SW480 (cell line): ENCODE measurements at regions not wholly inside any gene's neighbourhood (a gene's known extent, or its start where the extent isn't known, plus 50 kb on each side); places are given as distances from the start of the nearest gene placed in this dataset.
"Not testable (repeated sequence)": the region's sequence is repeated elsewhere in the genome, so short reads cannot be mapped to it uniquely, and the experiment has no call there.

ENCODE experiments used
- DNase-seq: peaks from one replicate; pipeline ENCODE4 v3.0.0-alpha.2; 2016; ENCODE audit warnings: low spot score

DNA sequence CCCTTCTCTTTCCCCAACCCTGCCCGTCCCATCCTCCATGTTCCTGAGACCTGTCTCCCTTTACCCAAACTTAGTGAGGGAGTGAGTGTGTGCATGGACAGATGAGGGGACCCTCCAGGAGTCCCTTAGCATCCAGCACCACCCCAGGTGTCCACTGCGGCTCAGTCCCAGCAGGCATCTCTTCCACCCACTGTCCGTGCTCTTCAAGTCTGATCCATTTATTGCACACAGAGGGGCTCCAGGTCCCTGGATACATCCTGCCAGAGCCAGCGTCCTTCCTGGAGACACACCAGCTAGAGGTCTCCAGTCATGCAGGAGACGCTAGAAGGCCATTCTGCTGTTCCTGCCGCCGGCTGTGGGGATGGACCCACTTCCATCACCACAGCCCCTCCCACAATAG, 239.2 kb downstream of the ADGRD1 start:
- no peak for DNase-seq

DNA sequence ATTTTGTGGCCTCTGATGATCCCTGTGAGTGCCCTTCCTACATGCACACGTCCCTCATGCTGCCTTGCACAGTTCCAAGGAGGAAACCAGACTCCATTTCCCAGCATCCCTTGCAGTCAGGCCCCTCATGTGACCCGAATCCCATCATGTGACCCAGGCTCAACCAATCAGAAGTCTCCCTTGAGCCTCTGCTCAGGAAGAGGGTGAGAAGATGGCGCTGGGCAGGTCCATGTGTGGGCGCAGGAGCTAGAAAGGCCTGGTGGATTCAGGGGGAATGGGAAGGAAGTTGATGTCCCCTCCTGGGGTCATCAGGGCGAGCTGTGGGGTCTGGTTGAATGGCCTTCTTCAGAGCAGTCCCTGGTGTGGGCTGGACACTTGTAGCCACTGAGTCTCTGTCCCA, 240.5 kb downstream of the ADGRD1 start:
- peak; percentile 6 for DNase-seq

DNA sequence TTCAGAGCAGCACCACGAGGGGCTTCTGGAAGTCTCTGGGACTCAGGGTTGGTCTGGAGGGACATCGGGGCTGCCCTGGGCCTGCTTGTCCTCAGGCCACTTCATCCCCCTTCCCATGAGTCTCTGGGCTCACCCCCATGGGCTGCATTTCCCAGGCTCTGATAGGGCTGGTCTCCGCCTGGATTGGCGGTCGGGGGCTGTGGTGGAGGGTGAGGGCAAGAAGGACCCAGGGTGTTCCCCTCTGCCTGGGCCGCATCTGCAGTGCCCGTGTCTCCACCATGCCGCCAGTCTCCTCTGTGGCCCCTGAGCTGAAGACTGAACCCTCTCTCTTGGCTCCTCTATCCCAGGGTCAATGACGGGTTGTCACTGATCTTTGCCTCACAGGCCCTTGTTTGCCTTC, 242.1 kb downstream of the ADGRD1 start:
- no peak for DNase-seq

DNA sequence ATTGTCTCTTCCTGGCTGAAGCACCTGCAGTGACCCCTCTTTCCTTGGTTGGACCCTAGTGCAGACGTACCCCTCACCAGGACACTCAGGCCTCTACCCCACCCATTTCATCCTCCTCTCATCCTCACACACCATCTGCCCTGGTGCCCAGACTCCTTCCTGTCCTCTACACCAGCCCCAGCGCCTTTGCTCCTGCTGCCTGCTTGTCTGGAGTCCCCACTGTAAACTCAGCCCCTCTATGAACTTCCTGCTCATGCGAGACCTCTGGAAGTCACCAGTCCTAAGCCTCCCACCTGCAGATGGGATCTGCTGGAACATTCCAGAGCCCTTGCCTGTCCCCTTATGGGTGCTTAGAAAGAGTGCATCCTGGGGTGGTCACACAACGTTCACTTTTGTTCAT, 242.5 kb downstream of the ADGRD1 start:
- DNase-seq: no peak

DNA sequence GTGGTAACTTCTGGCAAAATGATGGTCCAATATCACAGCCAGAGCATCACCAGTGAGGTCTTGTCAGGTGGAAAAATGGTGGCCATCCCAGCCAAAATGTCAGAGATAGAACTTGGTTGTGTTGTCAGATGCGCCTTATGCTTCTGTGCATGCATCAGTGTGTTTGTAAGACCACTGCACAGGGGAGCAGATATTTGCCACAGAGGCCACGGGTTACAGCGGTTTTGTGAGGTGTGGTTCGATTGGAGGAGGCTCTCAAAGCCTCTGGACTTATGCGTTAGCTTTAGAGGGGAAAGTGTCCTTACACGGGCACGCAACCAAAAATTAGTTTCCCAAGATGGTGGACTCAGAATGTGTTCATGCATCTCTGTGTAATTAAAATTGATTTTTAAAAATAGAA, 243.8 kb downstream of the ADGRD1 start:
- DNase-seq: no peak

DNA sequence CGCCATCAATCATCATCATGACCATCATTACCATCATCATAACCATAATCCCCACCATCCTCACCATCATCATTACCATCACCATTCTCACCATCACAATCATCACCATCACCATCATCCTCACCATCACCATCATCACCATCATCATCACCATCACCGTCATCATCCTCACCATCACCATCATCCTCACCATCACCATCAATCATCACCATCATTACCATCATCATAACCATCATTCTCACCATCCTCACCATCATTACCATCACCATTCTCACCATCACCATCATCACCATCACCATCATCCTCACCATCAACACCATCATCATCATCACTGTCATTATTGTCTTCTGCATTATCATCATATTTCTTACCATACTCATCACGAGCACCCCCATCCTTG, 245.5 kb downstream of the ADGRD1 start:
- DNase-seq: no peak

DNA sequence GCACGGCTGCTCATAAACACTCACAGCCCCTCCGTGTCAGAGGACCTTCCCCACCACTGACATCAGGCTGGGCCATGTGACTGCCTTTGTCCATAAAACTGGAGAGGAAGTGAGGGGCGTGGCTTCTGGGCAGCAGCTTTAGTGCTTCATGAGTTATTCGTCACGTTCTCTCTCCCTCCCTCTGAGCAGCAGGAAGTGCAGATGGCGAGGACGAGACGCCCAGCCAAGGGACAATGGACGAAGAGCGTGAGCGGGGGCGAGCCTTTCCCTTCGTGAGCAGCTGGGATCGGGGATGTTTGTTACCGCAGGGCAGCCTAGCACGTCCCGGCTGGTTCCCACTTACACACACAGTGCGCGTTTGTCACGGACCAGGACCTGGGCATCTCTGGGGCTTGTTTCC, 248.2 kb downstream of the ADGRD1 start:
- DNase-seq: not testable (repeated sequence)

DNA sequence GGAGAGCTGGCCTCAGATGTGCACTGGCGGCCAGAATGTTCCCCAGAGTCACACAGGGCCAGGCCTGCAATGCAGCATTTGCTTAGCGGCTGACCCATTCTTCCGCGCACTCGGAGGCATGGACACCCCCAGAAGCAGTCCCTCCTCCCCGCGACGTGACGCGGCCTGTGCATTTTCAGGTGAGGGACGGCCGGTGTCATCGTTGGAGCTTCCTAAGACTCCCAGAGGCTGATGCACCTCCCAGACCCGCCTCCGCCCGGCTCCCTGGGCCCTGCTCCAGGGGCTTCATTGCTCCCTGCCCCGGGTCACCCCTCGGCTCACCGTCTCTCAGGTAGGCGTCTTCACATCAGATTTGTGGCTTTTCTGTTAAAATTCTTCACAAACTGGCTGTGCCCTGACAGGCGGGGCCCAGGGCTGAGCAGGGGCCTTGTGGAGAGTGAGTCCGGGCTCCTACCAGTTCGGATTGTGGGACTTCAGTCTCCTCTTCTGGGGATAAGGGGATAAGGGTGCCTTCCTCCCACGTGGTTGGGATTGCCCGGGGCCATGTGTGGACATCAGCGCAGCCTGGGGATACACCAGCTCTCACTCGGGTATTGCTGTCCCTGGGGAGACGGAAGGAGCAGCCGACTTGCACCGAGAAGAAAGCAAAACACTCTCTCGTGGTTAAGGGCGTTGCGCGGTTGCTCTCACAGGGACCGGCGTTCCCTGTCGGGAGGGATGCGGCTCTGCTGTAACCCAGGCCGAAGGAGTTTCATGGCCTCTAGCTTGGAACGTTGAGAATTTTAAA, 249.1 kb downstream of the ADGRD1 start:
- DNase-seq: no peak

DNA sequence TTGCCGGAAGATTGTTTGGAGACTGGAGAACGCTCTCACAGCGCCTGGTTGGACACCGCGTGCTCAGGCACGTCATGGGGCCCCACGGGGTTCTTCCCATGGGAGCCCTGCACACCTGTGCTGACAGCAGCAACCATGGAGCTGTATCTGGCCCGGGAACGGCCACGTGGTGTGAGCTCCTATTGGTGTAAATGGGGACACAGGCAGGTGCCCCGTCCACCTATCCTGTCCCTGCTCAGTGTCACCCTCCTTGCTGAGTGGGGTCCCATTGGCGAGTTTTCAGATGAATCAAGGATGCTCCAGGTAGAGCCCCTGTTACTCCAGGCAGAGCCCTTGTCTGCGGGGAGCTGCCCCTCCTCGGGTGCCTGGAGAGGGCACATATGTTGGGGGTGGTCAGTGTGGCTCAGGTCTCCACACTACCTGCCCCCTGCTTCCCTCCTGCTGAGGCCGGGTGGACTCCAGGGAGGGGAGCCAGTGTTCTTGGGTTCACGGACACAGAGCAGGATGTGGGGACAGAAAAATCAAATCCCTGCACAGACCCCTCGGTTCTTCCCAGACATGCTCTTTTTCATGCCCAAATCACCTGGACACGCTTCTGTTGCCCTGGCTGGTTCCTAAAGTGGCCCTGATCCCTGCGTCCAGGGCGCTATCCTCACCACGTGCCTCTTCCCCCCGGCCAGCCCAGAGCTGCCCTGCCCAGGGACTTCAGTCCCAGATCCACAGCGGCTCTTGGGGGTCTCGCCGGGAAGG, 250.1 kb downstream of the ADGRD1 start:
- DNase-seq: no peak

DNA sequence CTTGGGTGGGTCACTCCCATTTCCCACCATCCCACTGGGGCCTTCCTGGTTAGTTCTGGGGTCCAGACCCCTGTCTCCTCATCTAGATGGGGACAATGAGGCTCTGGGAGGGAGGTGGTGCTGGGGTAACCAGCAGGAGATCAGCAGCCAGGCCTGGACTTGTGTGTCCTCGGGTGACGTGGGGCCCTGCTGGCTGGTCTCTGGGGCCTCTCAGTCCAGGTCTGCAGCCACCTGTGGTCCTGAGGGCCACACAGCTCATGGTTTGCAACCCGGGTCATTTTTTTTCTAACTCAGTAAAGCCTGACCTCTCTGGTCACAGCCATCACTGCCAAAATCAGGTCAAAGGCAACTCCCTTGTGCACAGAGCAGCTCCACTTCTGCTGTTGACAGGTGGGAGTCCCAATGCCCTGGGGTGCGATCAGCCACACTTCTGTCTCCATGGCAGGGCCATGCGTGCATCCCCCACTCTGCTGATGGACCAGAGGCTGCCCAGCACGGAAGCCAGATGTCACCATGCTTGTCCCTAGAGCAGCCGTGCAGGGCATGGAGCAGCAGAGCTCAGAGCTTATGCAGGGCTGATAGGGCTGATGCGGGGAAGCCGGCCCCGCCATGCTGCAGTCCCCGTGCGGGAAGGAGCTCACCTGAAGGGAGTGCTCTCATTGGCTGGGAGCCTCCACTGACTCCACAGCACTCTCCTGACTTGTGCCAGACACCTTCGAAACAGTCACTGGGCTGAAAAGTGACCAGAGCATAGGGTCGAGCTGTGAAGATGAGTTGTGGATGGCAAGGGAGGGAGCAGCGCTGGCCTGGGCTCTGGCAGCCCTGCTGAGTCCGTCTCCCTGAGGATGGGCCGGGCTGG, 250.9 kb downstream of the ADGRD1 start:
- no peak for DNase-seq

DNA sequence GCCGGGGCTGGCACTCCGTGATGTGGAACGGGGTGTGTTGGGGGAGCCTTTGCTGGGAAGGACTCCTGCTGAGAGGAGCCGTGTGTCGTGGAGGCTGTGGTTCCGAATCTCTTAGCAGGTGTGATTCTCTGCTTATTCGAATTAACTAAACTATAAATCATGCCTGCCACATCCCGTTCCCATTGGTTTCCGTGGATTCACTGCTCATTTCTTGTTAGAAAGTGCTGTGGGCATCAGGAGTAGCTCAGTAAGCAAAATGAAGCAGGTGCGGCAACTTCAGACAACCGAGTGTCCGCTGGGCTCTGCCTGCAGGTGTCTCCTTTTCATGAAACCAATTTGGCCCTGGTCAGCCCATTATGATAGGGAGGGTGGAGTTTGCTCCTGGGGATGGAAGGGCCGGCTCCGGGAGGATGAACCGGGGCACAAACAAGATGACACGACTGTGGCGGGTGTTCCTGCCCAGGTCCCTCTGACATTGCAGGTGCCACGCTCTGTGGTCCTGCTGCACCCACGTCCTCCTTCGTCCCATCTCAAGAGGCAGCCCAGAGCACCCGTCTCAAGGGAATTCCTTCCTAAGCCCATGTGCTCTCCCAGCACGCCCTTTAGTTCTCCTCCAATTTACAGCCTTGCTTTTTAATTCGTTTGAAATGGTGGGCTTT, 251.7 kb downstream of the ADGRD1 start:
- not testable (repeated sequence) for DNase-seq

DNA sequence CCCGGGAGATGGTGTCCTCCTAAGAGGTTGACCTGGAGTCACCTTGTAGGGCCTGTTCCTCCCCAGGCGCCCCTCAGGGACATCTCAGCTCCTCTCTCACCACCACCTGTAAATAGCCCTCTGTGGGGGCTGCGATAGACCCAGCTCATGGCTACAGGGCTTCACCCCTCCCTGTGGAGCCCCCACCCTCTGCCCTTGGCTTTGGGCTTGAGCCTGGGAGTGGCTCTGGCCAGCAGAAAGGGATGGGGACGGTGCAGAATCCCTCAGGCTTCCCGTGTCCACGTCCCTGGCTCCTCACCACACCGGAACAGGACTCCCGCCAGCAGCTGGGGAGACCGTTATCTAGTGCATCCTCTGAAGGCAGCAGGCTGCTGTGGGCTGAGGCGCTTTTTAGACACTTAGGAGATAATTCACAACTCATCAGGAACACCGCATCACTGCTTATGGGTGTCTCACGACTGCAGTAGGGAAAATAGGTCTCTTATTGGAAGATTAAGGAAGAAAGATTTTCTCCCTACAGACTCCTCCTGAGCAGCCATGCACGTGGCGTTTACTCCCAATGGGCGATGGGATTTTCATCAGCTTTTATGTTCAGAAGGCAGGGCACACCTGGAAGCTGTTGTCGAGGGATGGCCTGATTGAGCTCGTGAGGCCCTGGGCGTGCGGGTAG, 253.1 kb downstream of the ADGRD1 start:
- DNase-seq: not testable (repeated sequence)

DNA sequence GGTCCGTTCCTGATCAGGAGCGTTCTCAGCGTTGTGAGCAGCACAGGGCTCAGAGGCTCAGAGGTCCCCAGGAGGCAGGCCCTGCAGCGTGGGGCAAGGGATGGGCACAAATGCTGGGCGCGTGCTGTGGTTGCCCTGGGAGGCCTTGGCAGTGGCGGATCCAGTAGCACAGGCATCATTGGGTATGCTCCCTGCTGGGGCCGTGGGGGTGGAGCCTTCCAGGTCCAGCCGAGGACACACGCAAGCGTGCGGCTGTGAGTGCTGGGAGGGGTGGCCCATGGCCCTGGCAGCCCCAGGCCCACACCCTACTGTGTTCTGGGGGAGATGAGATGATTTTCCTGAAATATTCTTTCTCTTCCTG, 253.6 kb downstream of the ADGRD1 start:
- DNase-seq: not testable (repeated sequence)

DNA sequence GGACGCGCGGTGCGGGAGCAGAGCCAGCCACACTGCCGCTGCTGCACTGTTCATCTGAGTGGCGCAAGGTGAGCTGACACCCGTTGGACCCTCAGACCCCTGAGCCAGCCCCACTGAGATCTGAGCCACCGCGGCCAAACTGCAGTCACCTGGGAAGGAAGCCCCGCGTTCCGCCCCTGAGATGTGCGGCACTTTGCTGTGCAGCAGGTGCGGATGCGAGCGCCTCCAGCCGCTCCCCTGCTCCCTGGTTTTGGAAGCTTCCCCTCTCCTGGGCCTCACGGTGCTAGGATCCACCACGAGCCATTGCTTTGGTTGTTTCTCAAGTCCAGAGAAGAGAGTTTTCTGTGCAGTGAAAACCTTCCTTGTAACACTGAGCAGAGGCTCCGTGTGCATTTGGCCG, 254.1 kb downstream of the ADGRD1 start:
- DNase-seq: not testable (repeated sequence)

DNA sequence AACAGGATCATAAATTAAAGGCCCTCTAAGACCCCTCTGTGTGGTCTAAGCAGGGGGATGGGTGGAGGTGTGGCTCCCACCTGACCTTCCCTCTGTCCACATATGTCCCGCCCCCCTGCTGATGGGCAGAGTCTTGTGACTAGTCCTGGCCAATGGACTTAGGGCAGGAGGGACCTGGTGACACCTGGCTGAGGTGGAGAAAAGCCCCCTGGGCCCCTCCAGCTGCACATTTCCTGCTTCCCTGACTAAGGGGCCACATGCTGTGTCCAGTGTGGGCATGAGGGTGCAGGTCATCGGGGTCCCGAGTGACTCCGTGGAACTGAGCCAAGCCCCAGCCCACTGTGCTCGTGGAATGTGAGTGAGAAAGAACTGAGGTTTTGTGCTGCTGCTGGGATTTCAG, 254.7 kb downstream of the ADGRD1 start:
- no peak for DNase-seq

DNA sequence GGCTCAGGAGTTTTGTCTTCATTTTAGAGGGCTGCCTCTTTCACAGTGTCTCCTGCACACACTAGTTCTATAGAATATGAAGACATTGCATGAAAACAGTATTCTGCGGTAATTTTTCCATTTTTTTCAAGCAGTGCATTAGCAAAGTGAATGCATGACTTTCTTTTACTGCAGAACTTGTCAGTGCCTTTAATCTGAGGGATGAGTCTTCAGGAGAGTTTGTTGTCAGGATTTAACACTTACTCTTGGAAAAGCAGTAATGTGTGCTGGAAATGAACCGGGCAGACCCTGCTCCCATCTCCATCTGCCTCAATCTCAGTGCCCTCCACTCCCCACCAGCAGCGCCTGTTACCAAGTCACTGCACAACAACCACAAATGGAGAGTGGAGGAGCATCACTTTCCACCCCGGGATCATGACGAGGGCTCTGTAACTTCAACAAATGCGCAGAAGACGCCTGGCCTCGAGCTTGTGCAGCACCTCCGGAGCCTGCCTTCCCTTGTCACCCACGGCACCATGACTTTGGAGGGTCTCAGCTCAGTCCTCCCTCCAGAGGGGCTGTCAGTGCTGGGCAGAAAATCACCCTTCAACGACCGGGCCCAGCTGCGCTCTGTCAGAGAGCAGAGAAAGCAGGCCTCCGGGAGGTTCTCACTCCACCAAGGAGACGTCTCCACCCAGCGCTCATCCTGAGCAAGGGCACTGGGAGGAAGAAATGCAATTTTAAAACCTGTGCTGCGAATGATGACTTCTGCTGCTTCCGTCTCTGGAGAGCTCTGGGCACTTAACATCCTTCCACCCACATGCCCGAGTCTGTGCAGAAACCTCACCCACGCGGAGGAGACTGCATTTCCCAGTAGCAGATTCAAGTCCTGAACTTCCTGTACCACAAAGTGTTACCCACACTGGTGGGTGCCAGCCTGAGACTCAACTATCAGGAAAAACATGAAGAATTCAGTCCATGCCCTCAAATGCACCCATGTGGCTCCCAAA, 255.7 kb downstream of the ADGRD1 start:
- no peak for DNase-seq

DNA sequence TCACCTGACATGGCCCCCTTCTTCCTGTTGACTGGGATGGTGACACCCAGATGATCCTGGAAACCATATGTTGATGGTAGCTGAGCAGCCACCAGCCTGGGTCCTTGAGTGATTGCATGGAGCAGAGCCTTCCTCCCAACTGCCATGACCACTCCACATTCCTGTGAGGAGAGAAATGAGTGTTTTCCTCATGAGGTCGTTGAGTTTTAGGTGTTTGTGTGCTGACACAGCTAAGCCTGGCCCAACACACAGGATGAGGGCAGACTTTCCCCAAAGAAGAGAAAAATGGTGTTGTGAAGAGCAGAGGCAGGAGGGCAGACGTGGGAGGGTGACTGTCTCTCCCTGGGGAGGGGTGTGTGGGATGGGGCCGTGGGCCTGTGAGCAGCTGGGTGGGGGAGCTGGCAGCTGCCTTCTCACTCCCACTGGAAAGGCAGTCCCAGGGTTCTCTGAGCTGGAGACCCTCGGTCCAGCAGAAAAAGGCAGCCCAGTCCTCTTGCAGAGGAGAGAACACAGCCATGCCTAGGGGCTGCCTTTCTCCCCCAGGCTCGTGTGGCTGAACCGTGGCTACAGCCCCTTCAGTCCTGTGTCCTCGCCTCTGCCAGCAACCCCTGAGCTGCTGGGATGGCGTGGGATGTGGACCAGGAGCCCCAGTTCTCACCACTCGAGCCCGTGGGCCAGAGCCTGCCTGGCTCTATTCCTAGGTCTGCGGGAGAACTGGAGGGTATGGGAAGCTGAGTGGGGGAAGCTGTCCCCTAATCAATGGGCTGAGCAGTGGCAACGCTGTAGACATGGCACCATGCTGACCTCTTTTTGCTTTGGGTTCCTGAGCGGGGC, 257.0 kb downstream of the ADGRD1 start:
- no peak for DNase-seq

DNA sequence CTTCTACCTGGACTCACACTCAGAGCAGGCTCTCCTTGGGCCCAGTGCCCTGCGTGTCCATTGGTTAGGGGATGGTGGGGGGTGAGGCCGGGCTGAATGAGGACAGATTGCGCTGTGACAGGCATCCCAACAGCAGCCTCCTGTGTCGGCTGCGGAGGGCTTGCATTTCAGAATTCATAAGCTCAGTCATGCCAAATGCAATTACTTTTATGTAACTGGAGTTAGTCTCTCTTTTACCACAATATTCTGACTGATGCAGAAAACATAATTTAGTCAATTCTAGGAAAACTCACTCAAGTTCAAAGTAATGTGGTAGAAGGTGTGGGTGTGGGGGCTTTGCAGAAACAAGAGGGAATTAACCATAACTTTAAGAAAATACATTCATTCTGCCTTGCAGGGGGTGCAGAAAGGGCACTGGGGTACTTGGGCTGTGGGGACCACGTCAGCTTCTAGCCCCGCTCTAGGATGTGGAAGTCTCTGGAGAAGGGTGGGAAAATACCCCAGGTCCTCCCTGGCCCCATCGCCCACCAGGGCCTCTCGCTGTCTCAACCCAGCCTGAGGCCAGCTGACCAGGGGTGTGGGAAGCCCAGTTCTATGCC, 257.7 kb downstream of the ADGRD1 start:
- no peak for DNase-seq

DNA sequence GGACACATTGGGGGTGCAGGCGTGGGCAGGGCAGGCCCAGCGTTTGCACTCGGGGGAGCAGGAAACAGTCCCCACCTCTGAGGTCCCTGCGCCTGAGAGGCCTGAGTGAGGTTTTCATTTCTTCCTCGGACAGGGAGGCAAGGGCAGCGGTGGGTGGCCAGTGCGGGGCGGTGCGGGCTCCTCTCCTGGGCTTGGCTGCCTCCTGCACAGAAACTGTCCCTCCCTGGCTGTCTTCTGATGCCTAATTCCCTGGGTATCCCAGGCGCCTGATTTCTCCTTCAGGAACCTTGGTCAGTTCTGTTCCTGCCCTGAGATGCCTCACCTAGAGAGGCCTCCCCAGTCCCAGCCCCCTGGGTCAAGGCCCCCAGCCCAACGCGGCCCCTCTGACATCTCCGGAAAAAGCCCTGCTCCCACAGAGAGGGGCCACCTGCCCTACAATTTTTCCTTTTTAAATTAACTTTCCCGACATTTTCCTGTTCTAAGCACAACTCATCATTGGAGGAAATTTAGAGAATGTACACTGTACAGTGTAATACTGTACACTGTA, 260.3 kb downstream of the ADGRD1 start:
- no peak for DNase-seq
